ENCODE measurements at regions not wholly inside any gene's neighbourhood (a gene's known extent, or its start where the extent isn't known, plus 50 kb on each side); places are given as distances from the start of the nearest gene placed in this dataset.

- Histone ChIP-seq H2AFZ (replicated peaks; ENCODE audit: low read length, poor library complexity) (no peak overlapping the region), H3K27ac (ENCODE audit: insufficient read depth, low read length) (no peak overlapping the region), H3K4me1 (ENCODE audit: control insufficient read depth, insufficient read depth, low read length) (peaks cover 19% of the 10 kb centered on the region), H3K4me2 (ENCODE audit: low read depth, low read length) (no peak overlapping the region), H3K14ac (replicated peaks; ENCODE audit: low read depth, low read length) (peak overlapping the region; percentile 31; the same call in 1 of the 2 replicates), H3K9ac (ENCODE audit: low read depth, low read length) (no peak overlapping the region), H4K20me1 (ENCODE audit: insufficient read depth, low read length) (no peaks in the 10 kb centered on the region), H2BK20ac (ENCODE audit: low read depth, low read length) (0 out of 2 replicates have a peak overlapping the region, but pooled peaks have one; percentile 36), H2BK120ac (ENCODE audit: low read depth, low read length) (peak overlapping the region; percentile 58), H3K23ac (ENCODE audit: low read depth, low read length) (no peak overlapping the region), H3K4ac (ENCODE audit: low read depth, low read length) (peak overlapping the region; percentile 24), H2AK9ac (replicated peaks; ENCODE audit: low read depth, low read length, poor library complexity) (peak overlapping the region; percentile 5), H3K9me1 (ENCODE audit: insufficient read depth, low read length) (peaks cover 14% of the 10 kb centered on the region), H2AK5ac (ENCODE audit: low read depth, low read length) (peak overlapping the region; percentile 83; the same call in 1 of the 2 replicates), H3K79me1 (ENCODE audit: low read depth in 1 of 2, low read length in 2 of 2) (no peaks in the 10 kb centered on the region), H4K8ac (ENCODE audit: low read depth in 2 of 2, low read length in 2 of 2) (no peak overlapping the region; a peak in 1 of 4 replicates), H4K5ac (ENCODE audit: low read depth, low read length) (no peak overlapping the region), H3K4me3 (ENCODE audit: insufficient read depth, low read depth, low read length) (no peak overlapping the region), H3K36me3 (ENCODE audit: control insufficient read depth, insufficient read depth, low read length) (no peaks in the 10 kb centered on the region), H2BK15ac (ENCODE audit: low read depth, low read length) (peak overlapping the region; percentile 29; the same call in 2 of the 3 replicates), H3K56ac (ENCODE audit: extremely low read depth, insufficient read depth, low read length) (no peak overlapping the region), H4K91ac (ENCODE audit: insufficient read depth, low read depth, low read length) (peak overlapping the region; percentile 70), H3K9me3 (ENCODE audit: control insufficient read depth, insufficient read depth, low read length) (no peaks in the 10 kb centered on the region), H3K18ac (ENCODE audit: low read depth, low read length) (0 out of 2 replicates have a peak overlapping the region, but pooled peaks have one; percentile 17), H2BK5ac (ENCODE audit: low read depth, low read length, poor library complexity, severe bottlenecking) (no peak overlapping the region), H3K27me3 (ENCODE audit: control insufficient read depth, insufficient read depth, low read length) (no peaks in the 10 kb centered on the region)
- peak; percentile 86 for DNase-seq
- ATAC-seq (ENCODE audit: low read depth): no peak
- intact Hi-C loops (cut with micrococcal nuclease): no loop called here
- CTCF ChIA-PET: no interaction called here
- WGBS, 2 experiments (ENCODE audit: extremely low coverage in 2 of 2, insufficient read length in 1 of 2): 20% methylated on average over 1 of the region's 12 CpGs; no CpG with 5 or more reads in 1 of the 2 experiments
- BruUV-seq (replicated peaks): no TSS peak
- POLR2A ChIA-PET (ENCODE audit: unreplicated experiment): no interaction called here
- dilution Hi-C loops (cut with HindIII; ENCODE audit: low sequenced_read_pairs, unreplicated experiment): no loop called here
- TF ChIP-seq MAFK (IDR thresholded peaks at IDR 0.05; ENCODE audit: low read depth, low read length) (no peak), BHLHE40 (IDR thresholded peaks at IDR 0.05; ENCODE audit: low read depth, low read length) (peak; percentile 88), RFX5 (IDR thresholded peaks at IDR 0.05; ENCODE audit: low read depth, low read length) (no peak), MAZ (IDR thresholded peaks at IDR 0.05; ENCODE audit: borderline replicate concordance, low read depth, low read length) (no peak), NFE2L2 (IDR thresholded peaks at IDR 0.05; ENCODE audit: low read depth, low read length) (no peak)
- in situ Hi-C loops (cut with MboI; ENCODE audit: low sequenced_read_pairs): no loop called here
Observed at GRCh38 chr7:47720141-47720906, 138.4 kb upstream of the TNS3 start.
